GM23248 (cell line): ENCODE measurements at regions not wholly inside any gene's neighbourhood (a gene's known extent, or its start where the extent isn't known, plus 50 kb on each side); places are given as distances from the start of the nearest gene placed in this dataset.

ENCODE experiments used
- EZH2 ChIP-seq: fragments of 200-600 bp; sonication (generic); IDR thresholded peaks from 2 replicates; pipeline ENCODE4 v1.6.1; 2018; ENCODE audit warnings: antibody characterized with exemption, mild to moderate bottlenecking; ENCODE audit not compliant: insufficient read depth, poor library complexity, severe bottlenecking
- EZH2phosphoT487 ChIP-seq: fragments of 200-600 bp; sonication (generic); IDR thresholded peaks from 2 replicates; pipeline ENCODE4 v1.6.1; 2018; ENCODE audit warnings: antibody characterized with exemption, moderate library complexity, mild to moderate bottlenecking, low read depth; ENCODE audit not compliant: insufficient read depth

DNA sequence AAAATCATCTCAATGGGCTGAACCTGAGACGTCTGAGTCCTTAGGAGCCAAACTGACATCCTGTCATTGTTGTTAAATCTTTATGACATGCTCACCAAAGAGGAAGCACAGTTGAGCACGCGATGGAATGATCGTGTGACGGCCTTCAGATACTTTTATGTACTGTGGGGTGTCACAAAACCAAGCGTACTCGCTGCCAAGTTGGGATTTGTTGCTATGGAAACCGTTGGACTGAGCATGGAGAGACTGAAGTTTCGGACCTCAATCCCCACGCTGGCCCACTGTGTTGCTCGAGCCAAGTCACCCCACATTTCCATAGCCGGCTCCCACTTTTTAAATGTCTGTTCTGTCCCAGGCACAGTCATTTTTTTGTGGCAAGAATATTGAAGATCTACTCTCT lies 222.8 kb upstream of the SDK2 start:
- no peak for TF ChIP-seq EZH2phosphoT487
- TF ChIP-seq EZH2 = no peak
